GM19397 (cell line): ENCODE measurements at regions not wholly inside any gene's neighbourhood (a gene's known extent, or its start where the extent isn't known, plus 50 kb on each side); places are given as distances from the start of the nearest gene placed in this dataset.
"Not testable (repeated sequence)": the region's sequence is repeated elsewhere in the genome, so short reads cannot be mapped to it uniquely, and the experiment has no call there.

Source experiments
- ATAC-seq: cut with Tn5 transposase; IDR thresholded peaks from one replicate; pipeline ENCODE4 v1.9.1; 2021; ENCODE audit warnings: mild to moderate bottlenecking, moderate library complexity; ENCODE audit not compliant: unreplicated experiment

- ATAC-seq, result no peak
These were observed 904.6 kb upstream of the LRRN3 start for GRCh38 chr7:110186334-110186733.

- no peak for ATAC-seq
These were observed 902.9 kb upstream of the LRRN3 start for GRCh38 chr7:110187877-110188554.

GRCh38 chr7:110204527-110204926 is 886.4 kb upstream of the LRRN3 start:
- ATAC-seq, result no peak

GRCh38 chr7:110205899-110206298 is 885.0 kb upstream of the LRRN3 start:
- no peak for ATAC-seq

GRCh38 chr7:110209884-110210283 is 881.0 kb upstream of the LRRN3 start:
- ATAC-seq, result no peak

- no peak for ATAC-seq
These were observed 879.9 kb upstream of the LRRN3 start for GRCh38 chr7:110210941-110211608.

- no peak for ATAC-seq
These were observed 866.3 kb upstream of the LRRN3 start for GRCh38 chr7:110224643-110225042.

- ATAC-seq, result no peak
These were observed 844.8 kb upstream of the LRRN3 start for GRCh38 chr7:110246118-110246517.

GRCh38 chr7:110253093-110253492 is 837.8 kb upstream of the LRRN3 start:
- no peak for ATAC-seq

- no peak for ATAC-seq
These were observed 833.3 kb upstream of the LRRN3 start for GRCh38 chr7:110257673-110258072.

- no peak for ATAC-seq
These were observed 828.7 kb upstream of the LRRN3 start for GRCh38 chr7:110262251-110262650.

- no peak for ATAC-seq
These were observed 826.6 kb upstream of the LRRN3 start for GRCh38 chr7:110264288-110264687.

GRCh38 chr7:110281362-110281761 is 809.6 kb upstream of the LRRN3 start:
- no peak for ATAC-seq

- no peak for ATAC-seq
These were observed 807.9 kb upstream of the LRRN3 start for GRCh38 chr7:110283056-110283455.

GRCh38 chr7:110291430-110291829 is 799.5 kb upstream of the LRRN3 start:
- ATAC-seq, result no peak

- ATAC-seq, result no peak
These were observed 794.6 kb upstream of the LRRN3 start for GRCh38 chr7:110296321-110296720.

- ATAC-seq, result no peak
These were observed 783.2 kb upstream of the LRRN3 start for GRCh38 chr7:110307776-110308175.

GRCh38 chr7:110308791-110309190 is 782.1 kb upstream of the LRRN3 start:
- no peak for ATAC-seq

- ATAC-seq, result no peak
These were observed 781.0 kb upstream of the LRRN3 start for GRCh38 chr7:110309941-110310340.

- ATAC-seq, result no peak
These were observed 779.4 kb upstream of the LRRN3 start for GRCh38 chr7:110311556-110311955.

GRCh38 chr7:110317541-110318265 is 773.2 kb upstream of the LRRN3 start:
- no peak for ATAC-seq

- not testable (repeated sequence) for ATAC-seq
These were observed 770.6 kb upstream of the LRRN3 start for GRCh38 chr7:110320285-110320684.
